Superior temporal gyrus (tissue), 1 donor: ENCODE measurements at regions not wholly inside any gene's neighbourhood (a gene's known extent, or its start where the extent isn't known, plus 50 kb on each side); places are given as distances from the start of the nearest gene placed in this dataset.
"Not testable (repeated sequence)": the region's sequence is repeated elsewhere in the genome, so short reads cannot be mapped to it uniquely, and the experiment has no call there.

ENCODE experiments used
- DNase-seq: peaks from one replicate; pipeline ENCODE4 v3.0.0-alpha.2; 2016; ENCODE audit errors: extremely low spot score

DNA sequence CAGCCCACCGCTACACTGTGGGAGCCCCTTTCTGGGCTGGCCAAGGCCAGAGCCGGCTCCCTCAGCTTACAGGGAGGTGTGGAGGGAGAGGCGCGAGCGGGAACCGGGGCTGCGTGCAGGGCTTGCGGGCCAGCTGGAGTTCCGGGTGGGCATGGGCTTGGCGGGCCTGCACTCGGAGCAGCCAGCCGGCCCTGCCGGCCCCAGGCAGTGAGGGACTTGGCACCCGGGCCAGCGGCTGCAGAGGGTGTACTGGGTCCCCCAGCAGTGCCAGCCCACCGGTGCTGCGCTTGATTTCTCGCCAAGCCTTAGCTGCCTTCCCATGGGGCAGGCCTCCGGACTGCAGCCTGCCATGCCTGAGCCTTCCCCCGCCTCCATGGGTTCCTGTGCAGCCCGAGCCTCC lies 306.2 kb downstream of the PPP4R3C start:
- not testable (repeated sequence) for DNase-seq

DNA sequence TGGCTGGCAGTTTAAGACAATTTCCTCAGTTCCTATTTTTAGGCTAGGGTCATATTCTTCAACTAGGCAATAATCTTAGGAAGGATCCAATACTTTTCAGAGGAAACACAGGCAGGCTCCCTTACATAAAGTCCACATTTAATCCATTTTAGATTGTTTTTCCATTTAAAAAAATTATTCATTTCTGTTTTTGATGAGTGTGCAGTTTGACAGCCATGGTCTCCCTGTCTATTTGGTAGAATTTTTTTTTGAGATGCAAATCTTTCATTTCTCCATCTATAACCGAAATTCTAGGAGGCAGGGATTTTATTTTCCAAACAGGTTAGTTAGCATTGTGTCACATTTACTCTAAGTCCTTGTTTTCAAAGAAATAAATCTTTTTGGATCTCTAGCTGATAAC lies 326.8 kb downstream of the PPP4R3C start:
- DNase-seq: no peak

DNA sequence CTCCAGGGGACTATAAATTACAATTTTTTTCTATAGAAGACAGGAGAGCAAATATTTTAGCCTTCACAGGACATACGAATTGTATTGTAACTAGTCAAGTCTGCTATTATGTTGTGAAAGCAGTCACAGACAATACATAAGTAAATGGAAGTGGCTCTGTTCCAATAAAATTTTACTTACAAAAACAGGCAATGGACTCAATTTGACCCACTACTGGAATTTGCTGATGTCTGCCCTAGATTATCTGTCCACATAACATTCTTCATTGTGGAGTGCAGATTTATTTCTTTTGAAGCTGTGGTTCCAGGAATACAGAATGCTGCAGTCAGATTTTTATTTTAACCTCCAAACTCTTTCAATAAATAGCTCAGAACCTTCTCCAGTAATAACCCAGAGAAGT lies 330.3 kb downstream of the PPP4R3C start:
- DNase-seq: no peak

DNA sequence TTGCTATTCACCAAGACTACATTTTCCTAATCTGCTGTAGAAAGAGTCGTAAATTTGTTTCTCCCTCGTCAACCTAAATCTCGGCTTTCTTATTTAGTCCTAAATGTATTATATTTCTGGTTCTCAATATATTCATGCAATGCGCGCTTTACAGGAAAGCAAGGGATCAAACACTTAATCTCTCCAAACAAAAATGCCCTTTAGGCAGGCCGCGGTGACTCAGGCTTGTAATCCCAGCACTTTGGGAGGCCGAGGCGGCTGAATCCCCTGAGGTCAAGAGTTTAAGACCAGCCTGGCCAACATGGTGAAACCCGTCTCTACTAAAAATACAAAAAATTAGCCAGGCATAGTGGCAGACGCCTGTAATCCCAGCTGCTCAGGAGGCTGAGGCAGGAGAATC lies 376.0 kb downstream of the PPP4R3C start:
- not testable (repeated sequence) for DNase-seq

DNA sequence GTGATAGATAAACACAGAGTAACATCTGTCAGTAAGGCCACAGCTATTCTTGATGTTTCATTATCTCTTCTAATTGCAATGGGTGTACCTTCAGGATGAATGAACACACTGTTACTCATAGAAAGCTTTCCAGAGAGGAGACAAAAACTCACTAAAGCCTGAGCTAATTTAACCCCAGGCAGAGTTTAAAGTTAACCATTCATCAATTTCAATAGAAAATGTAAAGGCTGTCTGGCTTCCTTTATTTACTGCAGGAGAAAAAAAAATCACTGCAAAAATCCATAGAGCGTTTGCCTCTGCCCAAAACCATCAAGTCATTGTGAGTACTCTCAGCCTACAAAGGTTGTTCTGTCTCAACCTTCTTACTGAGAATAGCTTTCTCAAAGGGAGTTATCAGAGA lies 376.9 kb downstream of the PPP4R3C start:
- no peak for DNase-seq

DNA sequence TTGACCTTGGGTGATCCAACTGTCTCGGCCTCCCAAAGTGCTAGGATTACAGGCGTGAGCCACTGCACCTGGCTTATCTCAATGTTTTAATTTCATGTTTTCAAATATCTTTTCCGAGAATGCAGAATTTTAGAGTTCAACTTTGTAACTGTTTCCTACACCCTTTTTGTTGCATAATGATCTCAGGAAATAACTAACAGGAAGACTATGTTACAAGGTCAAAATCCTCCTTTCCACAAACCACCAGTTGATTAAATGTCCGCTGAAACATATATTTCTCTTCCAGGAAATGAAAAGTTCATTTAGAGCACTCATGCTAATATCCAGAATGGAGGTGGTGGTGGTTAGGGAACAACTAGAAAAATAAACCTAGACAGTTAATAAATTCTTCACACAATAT lies 377.8 kb downstream of the PPP4R3C start:
- no peak for DNase-seq

DNA sequence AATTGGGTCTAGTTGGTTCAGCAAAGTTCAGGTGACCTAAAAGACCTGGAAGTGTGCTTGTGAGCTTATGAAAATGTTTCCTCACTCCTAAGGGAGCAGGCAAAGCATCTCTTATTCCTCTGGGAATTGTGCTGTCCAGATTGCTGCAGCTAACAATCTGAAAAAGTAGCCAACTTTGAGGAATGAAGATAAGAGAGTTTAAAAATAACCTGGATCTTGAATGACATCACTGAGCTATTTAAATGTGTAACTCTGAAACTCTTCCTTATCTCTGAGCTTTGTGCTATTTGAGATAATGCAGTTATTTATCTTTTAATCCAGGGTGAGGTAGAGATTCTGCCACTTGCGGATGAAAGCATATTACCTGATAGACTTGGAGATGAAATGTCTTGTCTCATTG lies 384.8 kb downstream of the PPP4R3C start:
- no peak for DNase-seq

DNA sequence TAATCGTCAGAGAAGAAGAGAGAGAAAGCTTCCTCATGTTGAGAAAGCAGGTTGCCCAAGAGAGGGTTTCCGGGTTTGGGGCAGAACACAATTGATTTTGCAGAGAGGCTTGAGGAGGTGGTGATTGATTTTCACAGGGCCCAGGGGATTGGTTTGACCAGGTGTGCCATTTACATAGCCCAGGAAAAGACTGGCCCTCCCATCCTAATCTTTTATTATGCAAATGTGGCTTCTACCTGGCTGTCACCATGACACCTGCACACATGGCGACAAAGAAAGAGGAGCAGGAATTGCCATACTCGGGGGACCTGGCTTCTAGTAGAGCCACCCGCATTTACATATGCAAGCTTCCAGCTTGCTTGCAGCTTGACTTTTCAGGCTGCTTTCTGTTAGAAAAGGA lies 405.3 kb downstream of the PPP4R3C start:
- no peak for DNase-seq

DNA sequence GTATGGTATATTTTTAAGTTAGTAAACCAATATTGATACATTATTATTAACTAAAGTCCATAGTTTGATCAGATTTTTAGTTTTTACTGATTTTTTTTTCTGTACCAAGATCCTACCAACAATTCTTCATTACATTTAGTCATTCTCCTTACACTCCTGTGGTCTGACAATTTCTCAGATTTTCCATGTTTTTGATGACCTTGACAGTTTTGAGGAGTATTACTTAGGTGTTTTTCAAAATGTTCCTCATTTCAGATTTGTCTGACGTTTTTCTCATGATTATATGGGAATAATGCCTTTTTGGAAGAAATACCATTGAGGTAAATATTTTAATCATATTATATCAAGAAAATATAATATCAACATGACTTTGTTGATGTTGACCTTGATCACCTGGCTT lies 423.8 kb downstream of the PPP4R3C start:
- DNase-seq: no peak

DNA sequence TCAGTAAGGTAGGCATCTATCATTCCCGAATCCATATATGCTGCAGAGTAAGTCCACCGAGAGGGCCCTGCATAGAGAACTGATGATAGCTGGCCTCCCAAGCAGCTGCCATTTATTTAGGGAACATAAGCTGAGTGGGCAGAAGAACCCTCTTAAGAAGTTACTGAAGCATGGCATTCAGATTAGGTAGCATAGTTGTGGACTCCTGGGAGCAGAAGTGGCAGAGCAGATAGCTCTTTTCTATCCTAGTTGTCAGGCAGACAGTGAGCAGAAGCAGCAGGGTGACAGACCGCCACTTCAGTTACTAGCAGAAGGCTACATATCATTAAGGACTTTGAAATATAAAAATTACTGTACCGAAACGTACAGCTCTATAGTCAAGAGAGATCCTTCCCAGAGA lies 454.7 kb downstream of the PPP4R3C start:
- no peak for DNase-seq

DNA sequence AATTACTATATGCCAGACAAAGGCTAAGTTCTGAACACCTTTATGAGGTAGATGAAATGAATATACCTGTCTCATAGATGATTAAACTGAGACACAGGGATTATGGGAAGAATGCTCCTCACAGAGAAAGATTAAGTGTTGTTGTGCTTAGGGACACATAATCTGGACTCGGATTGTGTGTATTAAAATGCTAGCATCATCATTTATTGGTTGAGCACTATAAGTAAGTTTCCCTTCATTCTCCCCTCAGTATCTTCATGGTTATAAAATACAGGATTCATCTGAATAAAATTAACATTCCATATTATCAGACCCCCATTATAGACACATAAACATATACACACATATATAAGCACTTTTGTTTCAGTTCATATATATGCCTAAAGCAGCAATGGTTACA lies 463.5 kb downstream of the PPP4R3C start:
- no peak for DNase-seq

DNA sequence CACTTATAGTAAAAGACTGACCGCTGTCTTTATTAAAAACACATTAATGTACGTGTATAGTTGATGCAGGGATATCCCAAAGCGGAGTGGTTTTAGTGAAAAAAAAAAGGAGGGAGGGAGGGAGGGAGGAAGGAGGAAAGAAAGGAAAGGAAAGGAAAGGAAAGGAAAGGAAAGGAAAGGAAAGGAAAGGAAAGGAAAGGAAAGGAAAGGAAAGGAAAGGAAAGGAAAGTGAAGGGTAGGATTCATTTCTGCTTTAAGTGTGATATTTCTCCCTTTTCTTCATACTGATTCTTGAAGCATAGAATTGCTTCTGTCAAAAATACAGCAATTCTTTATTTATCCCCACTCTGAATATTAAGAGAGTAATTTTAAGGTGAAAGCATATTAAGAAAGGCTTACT lies 504.9 kb downstream of the PPP4R3C start:
- no peak for DNase-seq

DNA sequence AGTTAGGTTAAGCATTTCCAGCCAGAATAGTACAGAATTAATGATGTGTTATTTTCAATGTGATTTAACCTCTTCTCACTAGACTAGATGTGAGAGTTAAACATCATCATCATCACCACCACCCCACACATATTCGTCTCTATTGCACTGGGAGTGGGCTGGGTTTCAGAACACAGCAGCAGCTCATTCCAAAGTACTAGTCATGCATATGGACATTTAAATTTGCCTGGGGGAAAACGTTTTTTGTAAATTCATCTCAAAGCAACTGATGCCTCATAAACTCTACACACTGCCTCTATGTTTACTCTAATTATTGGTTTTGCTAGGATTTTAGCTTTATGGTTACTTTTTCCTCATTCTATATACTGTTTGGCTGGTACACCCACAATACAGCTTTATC lies 509.1 kb downstream of the PPP4R3C start:
- DNase-seq: no peak

DNA sequence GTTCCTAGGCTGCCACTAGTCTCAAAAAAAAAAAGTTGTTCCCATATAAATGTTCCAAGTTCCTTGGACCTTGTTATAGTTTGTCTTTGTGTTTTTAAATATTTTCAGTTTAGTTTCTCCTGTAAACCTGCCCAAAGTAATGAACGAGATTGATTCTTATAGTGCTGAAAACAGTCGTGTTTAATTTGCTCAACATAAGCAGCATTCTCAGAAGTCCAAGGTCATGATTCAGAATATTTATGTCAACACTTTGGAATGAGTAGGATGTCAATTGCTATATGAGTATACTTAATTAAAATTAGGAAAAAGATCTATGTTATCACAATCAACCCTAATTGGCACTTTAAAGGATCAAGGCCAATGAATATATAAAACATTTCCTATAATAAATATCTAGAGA lies 510.9 kb downstream of the PPP4R3C start:
- DNase-seq: no peak

DNA sequence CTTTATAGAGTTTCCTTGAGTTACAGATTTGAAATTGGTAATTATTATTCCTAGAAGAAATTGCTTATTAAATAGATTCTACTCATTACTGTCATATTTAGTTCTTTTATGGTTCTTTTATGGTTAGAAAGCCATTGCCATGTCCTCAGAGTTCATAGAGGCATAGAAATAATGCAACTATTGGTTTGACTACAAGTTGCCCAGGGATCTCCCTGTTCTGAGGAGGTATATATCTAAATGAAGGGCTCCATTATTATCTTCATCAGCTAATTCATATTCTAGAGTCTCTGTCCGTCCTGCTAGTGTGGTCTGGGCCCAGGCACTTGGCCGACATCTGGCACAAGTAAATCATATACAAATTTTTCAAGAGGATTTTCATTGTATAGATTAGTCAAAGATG lies 535.7 kb downstream of the PPP4R3C start:
- no peak for DNase-seq

DNA sequence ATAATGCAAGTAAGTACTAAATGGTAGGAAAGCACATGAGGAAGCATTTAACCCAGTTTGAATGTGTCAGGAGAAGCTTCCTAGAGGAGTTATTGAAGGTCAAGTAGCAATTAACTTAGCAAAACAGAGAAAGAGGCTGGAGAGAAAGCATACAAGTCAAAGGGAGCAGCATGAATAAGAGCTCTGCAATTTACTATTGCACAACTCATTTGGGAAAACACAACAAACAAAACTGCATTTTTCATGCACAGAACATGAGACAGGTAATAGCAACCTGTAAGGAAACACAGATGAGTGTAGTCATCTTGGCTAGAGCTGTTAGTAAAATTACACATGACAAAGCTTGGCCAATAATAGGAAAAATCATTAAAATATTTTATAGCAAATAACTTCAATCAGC lies 538.1 kb downstream of the PPP4R3C start:
- DNase-seq: no peak

DNA sequence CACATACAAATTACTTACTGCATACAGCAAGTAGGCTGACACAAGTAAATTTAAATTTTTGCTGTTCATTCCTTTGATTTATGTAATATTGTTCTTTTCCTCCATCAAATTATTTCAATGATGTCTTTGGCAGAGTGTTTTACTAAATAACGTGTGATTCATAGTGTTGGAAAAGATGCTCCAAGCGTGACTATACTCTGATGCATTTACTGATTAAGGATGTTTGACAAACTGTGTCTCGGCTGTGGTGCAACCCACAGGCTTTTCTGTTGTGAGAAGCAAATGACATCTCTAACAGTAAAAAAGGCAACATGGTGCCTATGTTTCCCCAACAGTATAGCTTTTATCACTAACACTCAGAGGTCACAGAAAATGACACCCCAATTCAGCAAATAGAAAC lies 540.9 kb downstream of the PPP4R3C start:
- no peak for DNase-seq

DNA sequence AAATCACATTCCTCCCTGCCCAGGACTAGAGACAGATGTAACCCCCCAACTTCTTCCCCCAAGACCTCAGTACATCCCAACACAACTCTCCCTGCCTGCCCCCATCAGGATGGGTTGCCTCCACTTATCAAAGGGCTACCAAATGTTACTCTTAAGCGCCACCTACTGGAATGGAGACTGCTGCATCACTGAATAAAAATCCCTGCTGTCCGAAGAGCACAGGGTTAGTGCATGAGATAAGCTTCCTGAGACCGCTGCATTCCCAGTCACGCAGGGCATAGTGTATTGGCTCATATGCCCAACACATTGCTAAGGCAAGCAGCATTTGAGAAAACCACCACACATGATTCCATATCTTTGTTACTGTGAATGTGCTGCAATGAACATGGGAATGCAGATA lies 544.5 kb downstream of the PPP4R3C start:
- no peak for DNase-seq

DNA sequence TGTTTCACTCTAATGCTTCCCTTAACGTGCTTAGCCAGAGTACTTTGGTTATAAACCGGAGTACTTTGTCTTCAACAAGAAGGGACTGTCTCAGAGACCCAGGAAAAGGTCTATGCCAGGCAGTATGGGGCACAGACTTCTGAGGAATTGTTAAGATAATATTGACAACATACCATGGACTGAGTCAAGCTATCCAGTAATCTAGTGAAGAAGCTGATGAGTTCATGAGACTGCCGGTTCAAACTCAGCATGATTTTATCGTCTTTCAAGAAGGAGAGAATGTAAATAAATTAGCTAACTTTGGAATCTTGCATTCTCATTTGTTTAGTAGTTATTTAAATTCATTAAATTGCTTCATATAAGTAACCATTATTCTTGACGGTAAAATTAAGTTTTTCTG lies 546.1 kb downstream of the PPP4R3C start:
- DNase-seq: no peak

DNA sequence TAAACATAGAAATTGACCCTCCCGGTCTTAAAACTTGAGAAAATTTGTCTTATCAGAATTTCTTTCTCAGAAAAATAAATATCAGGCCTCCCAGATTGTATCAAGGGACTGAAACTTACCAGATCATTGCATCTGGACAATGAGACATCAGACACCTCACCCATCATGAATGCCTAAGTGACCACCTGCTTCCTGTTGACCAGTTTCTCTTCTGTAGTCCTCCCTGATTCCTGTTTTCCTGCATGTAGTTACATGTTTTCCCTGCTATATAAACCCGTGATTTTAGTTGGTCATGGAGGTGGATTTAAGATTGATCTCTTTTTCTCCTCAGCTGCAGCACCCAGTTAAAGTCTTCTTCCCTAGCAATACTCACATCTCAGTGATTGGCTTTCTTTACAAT lies 548.1 kb downstream of the PPP4R3C start:
- no peak for DNase-seq

DNA sequence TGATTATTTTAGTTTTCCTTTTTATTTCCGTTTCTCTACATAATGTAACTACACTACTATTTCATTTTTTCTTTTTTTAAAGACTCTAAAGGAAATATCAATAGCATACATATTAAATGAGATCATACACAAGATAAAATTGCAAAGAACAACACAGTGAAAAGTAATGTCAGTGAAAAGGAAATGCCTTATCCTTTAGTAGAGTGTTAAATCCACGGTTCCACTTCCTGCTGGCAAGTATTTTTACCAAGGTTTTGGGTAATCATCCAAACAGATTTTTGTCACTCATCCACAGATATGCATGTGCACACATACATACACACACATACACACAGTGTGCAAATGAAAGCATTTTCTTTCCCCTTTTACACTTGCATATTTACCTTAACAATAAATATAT lies 548.9 kb downstream of the PPP4R3C start:
- no peak for DNase-seq

DNA sequence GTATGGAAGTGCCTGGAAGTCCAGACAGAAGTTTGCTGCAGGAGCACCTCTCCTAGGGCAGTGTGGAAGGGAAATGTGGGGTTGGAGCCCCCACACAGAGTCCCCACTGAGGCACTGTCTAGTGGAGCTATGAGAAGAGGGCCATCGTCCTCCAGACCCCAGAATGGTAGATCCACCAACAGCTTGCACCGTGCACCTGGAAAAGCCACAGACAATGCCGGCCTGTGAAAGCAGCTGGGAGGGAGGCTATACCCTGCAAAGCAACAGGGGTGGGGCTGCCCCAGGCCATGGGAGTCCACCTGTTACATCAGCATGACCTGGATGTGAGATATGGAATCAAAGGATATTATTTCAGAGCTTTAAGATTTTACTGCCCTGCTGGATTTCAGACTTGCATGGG lies 551.4 kb downstream of the PPP4R3C start:
- DNase-seq: not testable (repeated sequence)

DNA sequence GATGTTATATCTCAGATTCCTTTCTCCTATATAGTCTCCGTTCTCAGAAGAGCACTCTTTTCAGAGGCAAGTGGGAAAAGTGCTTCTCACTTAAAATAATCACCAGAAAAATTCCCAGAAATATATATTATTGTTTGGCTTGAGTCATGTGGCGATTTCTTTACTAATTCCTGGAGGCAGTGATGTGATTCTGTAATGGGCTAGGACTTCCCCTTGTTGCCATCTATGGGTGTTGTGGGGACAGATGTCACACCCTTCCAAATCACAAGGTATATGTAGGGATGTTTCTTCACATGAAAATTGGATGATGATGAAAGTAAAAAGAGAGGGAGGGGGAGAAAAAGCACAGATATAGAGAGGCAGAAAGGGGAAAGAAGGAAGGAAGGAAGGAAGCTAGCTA lies 553.4 kb downstream of the PPP4R3C start:
- DNase-seq: no peak

DNA sequence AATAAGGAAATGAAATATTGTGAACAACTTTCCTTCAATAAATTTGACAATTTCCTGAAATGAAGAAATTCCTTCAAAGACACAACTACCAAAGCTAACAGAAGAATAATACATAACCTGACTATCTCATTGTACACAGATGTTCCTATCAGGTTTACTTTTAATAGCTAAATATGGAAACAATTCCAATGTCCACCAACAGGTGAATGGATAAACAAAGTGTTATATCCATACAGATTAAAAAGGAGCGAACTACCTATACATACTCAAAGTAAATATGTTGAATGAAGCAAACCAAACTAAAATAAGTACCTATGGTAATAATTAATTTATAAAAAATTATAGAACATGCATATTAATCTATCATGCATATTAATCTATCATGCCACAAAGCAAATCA lies 554.9 kb downstream of the PPP4R3C start:
- no peak for DNase-seq

DNA sequence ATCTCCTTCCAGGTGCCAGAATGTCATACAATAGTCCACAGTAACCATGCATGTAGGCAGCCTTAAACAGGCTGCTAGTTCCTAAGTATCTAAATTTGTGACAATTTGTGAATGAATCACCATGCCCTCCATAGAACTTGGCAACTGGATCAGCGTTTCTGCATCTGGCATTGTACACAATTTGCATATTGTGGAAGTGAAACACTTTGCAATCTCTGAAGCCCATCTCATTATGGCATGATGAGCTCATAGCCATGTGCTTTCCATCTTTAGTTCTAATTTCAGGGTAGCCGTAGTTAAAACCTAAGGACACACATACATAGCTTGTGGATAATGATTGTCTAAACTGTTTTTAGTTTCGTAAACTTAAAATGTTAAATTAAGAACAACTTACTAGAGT lies 573.6 kb downstream of the PPP4R3C start:
- DNase-seq: peak; percentile 39
